Muscle of leg (tissue), 3 donors: ENCODE measurements at regions not wholly inside any gene's neighbourhood (a gene's known extent, or its start where the extent isn't known, plus 50 kb on each side); places are given as distances from the start of the nearest gene placed in this dataset.

Experiments
- DNase-seq: peaks from one replicate; pipeline ENCODE4 v3.0.0; 2013
- H3K27ac ChIP-seq: one replicate; pipeline ENCODE4 v1.5.1; 2013; ENCODE audit warnings: mild to moderate bottlenecking, low read length, control low read depth
- H3K27me3 ChIP-seq: one replicate; pipeline ENCODE4 v1.6.1; 2013; ENCODE audit warnings: low read length; ENCODE audit not compliant: control insufficient read depth, insufficient read depth
- H3K36me3 ChIP-seq: one replicate; pipeline ENCODE4 v1.6.1; 2013; ENCODE audit warnings: low read length; ENCODE audit not compliant: control insufficient read depth, insufficient read depth
- H3K4me1 ChIP-seq: one replicate; pipeline ENCODE4 v1.6.1; 2013; ENCODE audit warnings: low read length; ENCODE audit not compliant: control insufficient read depth, insufficient read depth
- H3K4me3 ChIP-seq: one replicate; pipeline ENCODE4 v1.5.1; 2013; ENCODE audit warnings: low read length, control low read depth
- H3K9me3 ChIP-seq: replicated peaks from 2 replicates; pipeline ENCODE4 v1.6.1; 2013; ENCODE audit warnings: low read depth, low read length; ENCODE audit not compliant: control insufficient read depth
- WGBS: methylation state at CpG from one replicate; pipeline ENCODE4 v1.1.5; 2013; ENCODE audit warnings: missing lambda C conversion rate; ENCODE audit not compliant: insufficient coverage; 5-methylcytosine and 5-hydroxymethylcytosine counted together

DNA sequence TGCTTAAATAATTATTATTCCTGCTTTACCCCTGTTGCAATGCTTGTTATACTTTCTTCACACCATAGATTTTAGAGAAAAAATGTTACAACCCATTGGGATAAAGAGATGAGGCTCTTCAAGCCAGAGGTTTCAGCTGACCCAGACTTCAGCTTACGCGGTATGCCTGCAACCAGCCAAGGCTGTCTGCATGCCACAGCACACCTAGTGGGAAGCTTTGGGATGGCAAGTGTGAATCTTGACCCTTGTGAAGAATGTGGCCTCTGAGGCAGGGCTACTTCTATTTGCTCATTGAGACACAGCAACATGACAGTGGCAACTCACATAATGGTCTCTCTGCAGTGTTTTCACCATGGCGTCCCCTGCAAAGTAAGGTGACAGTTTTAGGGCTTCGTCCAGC, 193.9 kb upstream of the PIRT start:
- Histone ChIP-seq H3K27me3 (no peaks in the 10 kb centered on the region), H3K27ac (no peak overlapping the region), H3K4me1 (no peaks in the 10 kb centered on the region), H3K4me3 (no peak overlapping the region), H3K36me3 (no peaks in the 10 kb centered on the region), H3K9me3 (no peaks in the 10 kb centered on the region)
- DNase-seq = no peak
- 96% methylated on average over 4 of the region's 4 CpGs for WGBS

DNA sequence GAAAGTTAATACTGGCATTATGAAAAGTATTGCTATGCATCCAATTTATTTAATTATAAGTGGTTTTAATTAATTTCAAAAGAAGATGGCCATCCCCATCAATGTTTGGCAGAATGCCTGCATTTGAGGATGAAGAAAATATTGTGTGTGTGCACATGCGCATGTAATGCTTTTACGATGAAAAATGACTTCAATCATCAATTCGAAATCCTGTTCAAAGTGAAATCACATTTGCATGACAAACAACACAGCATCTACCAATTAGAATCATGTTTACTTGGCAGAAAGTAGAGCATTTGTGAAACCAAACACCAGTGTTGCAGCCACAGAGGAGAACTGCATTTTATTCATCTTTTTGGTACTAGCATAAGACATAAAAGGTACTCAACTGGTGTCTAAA, 191.9 kb upstream of the PIRT start:
- WGBS = 100% methylated on average over 1 of the region's 3 CpGs
- DNase-seq = no peak
- H3K4me3 ChIP-seq = no peak overlapping the region
- no peak overlapping the region for H3K27ac ChIP-seq
- H3K36me3 ChIP-seq = no peaks in the 10 kb centered on the region
- H3K27me3 ChIP-seq = no peaks in the 10 kb centered on the region
- no peaks in the 10 kb centered on the region for H3K9me3 ChIP-seq
- H3K4me1 ChIP-seq = no peaks in the 10 kb centered on the region

DNA sequence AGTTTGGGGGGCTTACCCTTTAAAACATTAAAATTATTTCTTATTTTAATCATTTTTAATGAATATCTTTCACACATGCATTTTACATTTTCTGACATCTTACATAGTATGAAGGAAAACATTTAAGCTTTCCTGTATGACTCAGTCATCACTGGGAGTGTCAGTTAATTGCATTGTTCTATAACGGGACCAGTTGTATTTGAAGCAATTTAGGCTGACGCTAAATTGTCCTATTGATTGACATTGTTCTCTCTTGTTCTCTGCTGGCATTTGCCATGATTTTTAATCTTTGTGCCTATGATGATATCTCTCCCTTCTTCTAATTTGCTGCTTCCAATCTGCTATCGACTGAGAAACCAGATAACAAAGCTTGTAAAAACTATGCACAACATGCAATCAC, 190.5 kb upstream of the PIRT start:
- Histone ChIP-seq H3K27me3 (no peaks in the 10 kb centered on the region), H3K27ac (no peak overlapping the region), H3K4me3 (no peak overlapping the region), H3K9me3 (no peaks in the 10 kb centered on the region), H3K4me1 (no peaks in the 10 kb centered on the region), H3K36me3 (no peaks in the 10 kb centered on the region)
- no peak for DNase-seq
- WGBS = 100% methylated on average over 2 of the region's 3 CpGs

DNA sequence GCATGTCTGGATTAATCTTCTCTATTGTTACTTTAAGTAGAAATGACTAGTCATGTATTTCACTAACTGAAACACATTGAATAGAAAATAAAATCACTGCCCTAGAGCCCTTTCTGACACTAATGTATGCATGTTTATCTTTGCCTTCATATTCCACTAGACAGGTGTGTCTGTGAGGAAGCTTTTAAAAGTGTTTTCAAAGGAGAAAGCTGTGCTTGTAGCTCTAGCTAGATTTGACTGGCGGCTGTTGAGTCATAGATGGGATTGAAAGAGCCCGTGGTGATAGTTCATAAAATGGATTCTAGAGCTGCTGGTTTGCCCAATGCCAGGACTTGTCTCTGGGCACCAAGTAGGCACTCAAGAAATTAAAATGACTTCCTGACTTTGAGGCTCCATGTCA, 189.0 kb upstream of the PIRT start:
- Histone ChIP-seq H3K9me3 (no peaks in the 10 kb centered on the region), H3K4me3 (no peak overlapping the region), H3K27ac (no peak overlapping the region), H3K27me3 (no peaks in the 10 kb centered on the region), H3K4me1 (no peaks in the 10 kb centered on the region), H3K36me3 (no peaks in the 10 kb centered on the region)
- DNase-seq = no peak
- WGBS = 64% methylated on average over 2 of the region's 2 CpGs

DNA sequence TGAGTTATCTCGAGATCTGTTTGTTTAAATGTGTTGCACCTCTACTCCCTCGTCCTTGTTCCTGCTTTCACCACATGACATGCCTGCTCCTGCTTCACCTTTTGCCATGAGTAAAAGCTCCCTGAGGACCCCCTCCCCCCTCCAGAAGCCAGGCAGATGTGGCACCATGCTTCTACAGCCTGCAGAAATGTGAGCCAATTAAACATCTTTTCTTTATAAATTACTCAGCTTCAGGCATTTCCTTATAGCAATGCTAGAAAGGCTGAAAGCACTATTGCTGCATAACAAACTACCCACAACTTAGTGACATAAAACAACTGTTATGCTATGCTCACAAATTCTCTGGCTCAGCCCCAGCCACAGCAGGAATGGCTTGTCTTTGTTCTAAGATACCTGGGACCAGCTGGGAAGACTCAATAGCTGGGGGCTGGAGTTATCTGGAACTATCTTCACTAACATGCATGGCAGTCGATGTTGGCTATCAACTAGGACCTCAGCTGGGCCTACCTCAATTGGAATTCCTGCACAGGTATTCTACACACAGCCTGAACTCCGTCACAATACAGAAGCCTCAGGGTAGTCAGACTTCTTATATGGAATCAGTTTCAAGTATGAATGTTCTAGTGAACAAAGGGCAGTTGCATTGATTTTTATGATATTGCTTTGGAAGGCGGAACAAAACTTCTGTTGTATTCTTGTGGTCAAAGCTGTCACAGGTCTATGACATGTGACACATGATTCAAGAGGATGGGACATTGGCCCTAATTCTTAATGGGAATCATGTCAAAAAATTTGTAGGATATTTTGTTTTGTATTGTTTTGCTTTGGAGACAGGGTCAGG, 186.0 kb upstream of the PIRT start:
- Histone ChIP-seq H3K27me3 (no peaks in the 10 kb centered on the region), H3K9me3 (no peaks in the 10 kb centered on the region), H3K36me3 (no peaks in the 10 kb centered on the region), H3K4me3 (no peak overlapping the region), H3K4me1 (no peaks in the 10 kb centered on the region), H3K27ac (no peak overlapping the region)
- 63% methylated on average over 2 of the region's 5 CpGs for WGBS
- no peak for DNase-seq

DNA sequence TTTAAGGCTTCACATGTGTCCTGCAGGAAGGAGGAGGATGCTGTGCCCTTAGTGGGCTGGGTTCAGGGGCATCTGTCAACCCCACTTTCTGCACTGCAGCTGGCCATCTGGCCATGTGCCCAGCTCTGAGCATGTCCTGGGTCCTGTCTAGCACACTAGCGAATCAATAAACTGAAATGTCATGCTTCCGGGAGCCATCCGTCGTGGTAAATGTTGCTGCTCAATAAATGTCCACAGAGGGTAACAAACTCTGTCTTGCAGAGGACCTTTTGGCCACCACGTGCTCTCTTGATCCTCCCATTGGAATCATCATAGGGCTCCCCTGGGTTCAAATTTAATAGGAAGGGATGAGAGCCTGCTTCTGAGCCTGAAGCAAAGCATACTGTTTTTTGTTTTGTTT, 168.6 kb upstream of the PIRT start:
- Histone ChIP-seq H3K27me3 (no peaks in the 10 kb centered on the region), H3K36me3 (no peaks in the 10 kb centered on the region), H3K4me1 (peaks cover 2% of the 10 kb centered on the region), H3K9me3 (no peaks in the 10 kb centered on the region), H3K27ac (no peak overlapping the region), H3K4me3 (no peak overlapping the region)
- 63% methylated on average over 5 of the region's 5 CpGs for WGBS
- no peak for DNase-seq

DNA sequence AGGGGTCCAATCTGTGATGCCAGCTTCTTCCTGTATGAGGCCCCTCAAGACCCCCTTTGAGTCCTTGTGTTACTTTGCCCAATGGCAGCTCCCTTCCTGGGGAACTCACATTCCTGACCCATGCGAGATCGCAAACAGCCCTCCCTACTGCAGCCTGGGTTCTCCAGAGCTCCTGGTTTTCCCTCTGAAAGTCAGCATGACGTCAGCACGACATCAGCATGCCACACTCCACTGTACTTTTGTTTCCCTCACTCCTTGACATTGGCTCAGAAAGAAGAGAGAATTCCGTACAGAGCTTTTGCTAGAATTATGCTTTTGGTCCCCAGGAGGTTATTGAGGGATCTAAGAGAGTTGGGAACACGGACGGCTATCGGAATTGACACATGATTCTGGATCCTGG, 168.1 kb upstream of the PIRT start:
- 83% methylated on average over 2 of the region's 8 CpGs for WGBS
- Histone ChIP-seq H3K4me3 (no peak overlapping the region), H3K36me3 (no peaks in the 10 kb centered on the region), H3K27me3 (no peaks in the 10 kb centered on the region), H3K27ac (no peak overlapping the region), H3K9me3 (no peaks in the 10 kb centered on the region), H3K4me1 (peaks cover 2% of the 10 kb centered on the region)
- DNase-seq = no peak

DNA sequence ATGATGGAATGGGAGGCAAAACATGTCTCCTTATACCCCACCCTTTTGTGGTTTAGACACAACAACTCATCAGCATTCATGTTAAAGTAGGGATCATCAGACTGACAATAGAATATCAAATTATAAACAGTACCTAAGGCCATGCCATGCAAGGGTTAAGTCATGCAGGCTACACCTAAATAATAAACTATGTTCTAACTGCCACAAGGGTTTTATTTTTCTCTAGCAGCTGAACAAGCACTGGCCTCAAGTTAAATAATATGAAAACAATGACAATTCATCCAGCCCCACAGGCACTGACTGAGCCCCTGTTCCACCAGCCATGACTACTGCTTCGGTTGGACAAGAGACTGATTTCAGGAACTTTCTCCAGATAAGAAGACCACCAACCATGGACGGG, 164.5 kb upstream of the PIRT start:
- Histone ChIP-seq H3K9me3 (no peaks in the 10 kb centered on the region), H3K4me1 (peaks cover 2% of the 10 kb centered on the region), H3K27me3 (no peaks in the 10 kb centered on the region), H3K4me3 (no peak overlapping the region), H3K27ac (no peak overlapping the region), H3K36me3 (no peaks in the 10 kb centered on the region)
- WGBS = 0% methylated on average over 1 of the region's 2 CpGs
- no peak for DNase-seq

DNA sequence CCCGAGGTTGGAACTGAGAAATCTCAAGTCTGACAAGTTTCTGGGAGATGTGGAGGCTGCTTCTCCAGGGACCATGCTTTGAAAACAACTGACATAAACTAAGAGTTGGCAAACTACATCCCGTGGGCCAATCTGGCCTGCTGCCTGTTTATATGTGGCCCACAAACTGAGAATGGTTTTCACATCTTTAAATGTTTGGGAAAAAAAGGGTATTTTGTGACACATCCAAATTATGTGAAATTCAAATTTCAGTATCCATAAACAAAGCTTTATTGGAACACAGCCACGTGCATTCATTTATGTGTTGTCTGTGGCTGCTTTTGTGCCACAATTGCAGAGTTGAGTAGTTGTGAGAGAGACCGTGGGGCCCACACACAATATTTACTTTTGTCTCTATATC, 163.8 kb upstream of the PIRT start:
- H3K27ac ChIP-seq = no peak overlapping the region
- peaks cover 2% of the 10 kb centered on the region for H3K4me1 ChIP-seq
- no peak overlapping the region for H3K4me3 ChIP-seq
- no CpG with 5 or more reads among the region's 4 CpGs for WGBS
- DNase-seq = no peak
- H3K36me3 ChIP-seq = no peaks in the 10 kb centered on the region
- no peaks in the 10 kb centered on the region for H3K27me3 ChIP-seq
- H3K9me3 ChIP-seq = no peaks in the 10 kb centered on the region

DNA sequence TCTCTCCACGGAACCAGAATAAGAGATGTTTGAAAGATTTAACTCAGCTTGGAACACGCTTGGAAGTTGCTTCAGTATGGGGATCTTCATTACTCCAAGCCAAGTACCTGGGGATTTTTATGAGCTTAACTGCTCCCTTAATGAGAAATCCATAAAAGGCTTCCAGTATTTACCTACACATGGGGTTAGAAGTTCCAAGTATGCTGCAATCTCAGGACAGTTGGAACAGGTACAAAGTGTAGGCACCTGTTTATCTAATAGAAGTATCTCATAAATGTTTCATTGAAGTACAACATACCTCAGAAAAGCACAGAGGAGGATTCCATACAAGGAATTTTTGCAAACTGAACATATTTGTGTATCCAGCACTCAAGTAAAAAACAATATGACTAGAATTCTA, 161.6 kb upstream of the PIRT start:
- Histone ChIP-seq H3K4me1 (no peaks in the 10 kb centered on the region), H3K4me3 (no peak overlapping the region), H3K36me3 (no peaks in the 10 kb centered on the region), H3K27me3 (no peaks in the 10 kb centered on the region), H3K9me3 (no peaks in the 10 kb centered on the region), H3K27ac (no peak overlapping the region)
- 20% methylated on average over 1 of the region's 2 CpGs for WGBS
- DNase-seq = no peak

DNA sequence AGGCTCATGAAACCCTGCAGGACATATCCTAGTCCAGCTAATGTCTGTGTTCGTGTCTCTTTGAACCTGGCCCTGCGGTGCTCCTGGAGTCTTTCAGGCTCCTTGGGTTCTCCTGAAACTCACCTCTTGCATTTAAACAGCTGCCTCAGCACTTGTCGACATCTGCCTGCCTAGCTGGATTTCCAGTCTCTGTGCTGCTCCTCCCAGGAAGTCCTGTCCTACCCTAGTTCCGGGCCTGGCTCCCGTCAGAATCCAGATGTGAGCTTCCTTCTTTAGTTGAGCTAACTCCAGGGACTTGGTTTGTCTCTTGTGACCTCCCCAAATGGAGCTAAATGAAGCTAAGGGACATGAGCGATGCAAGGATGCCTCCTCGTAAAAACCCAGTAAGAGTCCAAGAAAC, 155.2 kb upstream of the PIRT start:
- DNase-seq = peak; percentile 83
- no peak overlapping the region for H3K27ac ChIP-seq
- H3K4me3 ChIP-seq = no peak overlapping the region
- H3K36me3 ChIP-seq = no peaks in the 10 kb centered on the region
- H3K4me1 ChIP-seq = peaks cover 8% of the 10 kb centered on the region
- WGBS = 20% methylated on average over 6 of the region's 7 CpGs
- no peaks in the 10 kb centered on the region for H3K9me3 ChIP-seq
- no peaks in the 10 kb centered on the region for H3K27me3 ChIP-seq
